ENCODE measurements at regions not wholly inside any gene's neighbourhood (a gene's known extent, or its start where the extent isn't known, plus 50 kb on each side); places are given as distances from the start of the nearest gene placed in this dataset.

GRCh38 chr4:135185256-135185655 lies 983.7 kb upstream of the PABPC4L start:
- TF ChIP-seq POLR2A (IDR thresholded peaks at IDR 0.05; ENCODE audit: low read length) = no peak
- no peak for TF ChIP-seq GATA1 (IDR thresholded peaks at IDR 0.05; ENCODE audit: low read depth, low read length)
